Neural progenitor cell (in vitro differentiated cells): ENCODE measurements at regions not wholly inside any gene's neighbourhood (a gene's known extent, or its start where the extent isn't known, plus 50 kb on each side); places are given as distances from the start of the nearest gene placed in this dataset.

Experiments
- EZH2 ChIP-seq: fragments of 200-600 bp; sonication (generic); IDR thresholded peaks from 2 replicates; pipeline ENCODE4 v1.6.1; 2017; ENCODE audit warnings: antibody characterized with exemption, mild to moderate bottlenecking, moderate library complexity
- EZH2phosphoT487 ChIP-seq: fragments of 200-600 bp; sonication (generic); IDR thresholded peaks from 2 replicates; pipeline ENCODE4 v1.6.1; 2017; ENCODE audit warnings: antibody characterized with exemption
- TF ChIP-seq, protein P1 (sequence below): fragments of 200-600 bp; sonication (generic); IDR thresholded peaks from 2 replicates; pipeline ENCODE4 v1.5.1; 2017; ENCODE audit warnings: antibody characterized with exemption, mild to moderate bottlenecking

DNA sequence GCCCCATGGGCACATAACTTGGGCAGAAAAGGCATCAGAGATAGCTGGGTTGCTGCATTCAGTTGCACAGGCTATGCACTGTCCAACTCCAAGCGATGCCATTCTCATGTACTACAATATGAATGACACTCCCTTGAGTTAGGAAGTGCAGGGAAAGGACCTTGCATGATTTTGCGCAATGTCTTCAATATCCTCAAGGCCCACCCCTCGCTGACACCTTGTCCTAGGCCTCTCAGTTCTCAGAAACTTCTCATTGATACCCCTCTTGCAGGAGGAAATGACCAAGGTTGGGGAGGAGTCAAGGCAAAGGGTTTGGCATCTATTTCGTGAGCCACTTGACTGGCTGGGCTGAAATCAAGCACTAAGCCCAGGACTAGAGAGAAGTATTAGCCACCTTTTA is 70.4 kb downstream of the ARL6IP4 start:
- TF ChIP-seq, protein P1, sequence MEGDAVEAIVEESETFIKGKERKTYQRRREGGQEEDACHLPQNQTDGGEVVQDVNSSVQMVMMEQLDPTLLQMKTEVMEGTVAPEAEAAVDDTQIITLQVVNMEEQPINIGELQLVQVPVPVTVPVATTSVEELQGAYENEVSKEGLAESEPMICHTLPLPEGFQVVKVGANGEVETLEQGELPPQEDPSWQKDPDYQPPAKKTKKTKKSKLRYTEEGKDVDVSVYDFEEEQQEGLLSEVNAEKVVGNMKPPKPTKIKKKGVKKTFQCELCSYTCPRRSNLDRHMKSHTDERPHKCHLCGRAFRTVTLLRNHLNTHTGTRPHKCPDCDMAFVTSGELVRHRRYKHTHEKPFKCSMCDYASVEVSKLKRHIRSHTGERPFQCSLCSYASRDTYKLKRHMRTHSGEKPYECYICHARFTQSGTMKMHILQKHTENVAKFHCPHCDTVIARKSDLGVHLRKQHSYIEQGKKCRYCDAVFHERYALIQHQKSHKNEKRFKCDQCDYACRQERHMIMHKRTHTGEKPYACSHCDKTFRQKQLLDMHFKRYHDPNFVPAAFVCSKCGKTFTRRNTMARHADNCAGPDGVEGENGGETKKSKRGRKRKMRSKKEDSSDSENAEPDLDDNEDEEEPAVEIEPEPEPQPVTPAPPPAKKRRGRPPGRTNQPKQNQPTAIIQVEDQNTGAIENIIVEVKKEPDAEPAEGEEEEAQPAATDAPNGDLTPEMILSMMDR = no peak
- TF ChIP-seq EZH2 = no peak
- TF ChIP-seq EZH2phosphoT487 = no peak
